Neural cell (in vitro differentiated cells): ENCODE measurements at regions not wholly inside any gene's neighbourhood (a gene's known extent, or its start where the extent isn't known, plus 50 kb on each side); places are given as distances from the start of the nearest gene placed in this dataset.

Experiments
- H2AFZ ChIP-seq: fragments of 200-600, 300-800 bp; sonication (generic), shearing (Covaris generic); 2 replicates; pipeline ENCODE4 v1.6.0; 2014; ENCODE audit warnings: low read depth, mild to moderate bottlenecking, antibody characterized with exemption, low read length, moderate library complexity
- H3F3A ChIP-seq: fragments of 200-600 bp; shearing (Covaris generic); 2 replicates; pipeline ENCODE4 v1.6.1; 2016; ENCODE audit warnings: mild to moderate bottlenecking, moderate library complexity, mixed read lengths, antibody characterized with exemption, low read length; ENCODE audit not compliant: insufficient read depth, poor library complexity, severe bottlenecking
- H3K27ac ChIP-seq: fragments of 200-600, 300-800 bp; sonication (generic), shearing (Covaris generic); 2 replicates; pipeline ENCODE4 v1.5.1; 2014; ENCODE audit warnings: mild to moderate bottlenecking, low read length, moderate library complexity
- H3K27me3 ChIP-seq: fragments of 300-800, 200-600 bp; sonication (generic), shearing (Covaris generic); 2 replicates; pipeline ENCODE4 v1.6.0; 2014; ENCODE audit warnings: mild to moderate bottlenecking, low read depth, low read length, moderate library complexity; ENCODE audit not compliant: insufficient read depth
- H3K36me3 ChIP-seq: fragments of 300-800, 200-600 bp; sonication (generic), shearing (Covaris generic); 2 replicates; pipeline ENCODE4 v1.5.1; 2014; ENCODE audit warnings: mild to moderate bottlenecking, antibody characterized with exemption, low read length, moderate library complexity; ENCODE audit not compliant: insufficient read depth
- H3K4me2 ChIP-seq: fragments of 300-800, 200-600 bp; sonication (generic), shearing (Covaris generic); 2 replicates; pipeline ENCODE4 v1.6.0; 2014; ENCODE audit warnings: mild to moderate bottlenecking, low read length
- H3K4me3 ChIP-seq: fragments of 300-800, 200-600 bp; sonication (generic), shearing (Covaris generic); 2 replicates; pipeline ENCODE4 v1.5.1; 2014; ENCODE audit warnings: mild to moderate bottlenecking, low read length, moderate library complexity
- H3K79me2 ChIP-seq: fragments of 200-600 bp; shearing (Covaris generic); replicated peaks from 2 replicates; pipeline ENCODE4 v1.6.0; 2014; ENCODE audit warnings: mild to moderate bottlenecking, low read length, moderate library complexity; ENCODE audit not compliant: insufficient read depth
- H3K9ac ChIP-seq: fragments of 300-800, 200-600 bp; sonication (generic), shearing (Covaris generic); 2 replicates; pipeline ENCODE4 v1.6.1; 2016; ENCODE audit warnings: mild to moderate bottlenecking, low read length, mixed read lengths
- H3K9me2 ChIP-seq: fragments of 200-600 bp; shearing (Covaris generic); 2 replicates; pipeline ENCODE4 v1.6.1; 2016; ENCODE audit warnings: mild to moderate bottlenecking, low read length, mixed read lengths; ENCODE audit not compliant: insufficient read depth
- H3K9me3 ChIP-seq: fragments of 200-600, 300-800 bp; sonication (generic), shearing (Covaris generic); 2 replicates; pipeline ENCODE4 v1.6.1; 2016; ENCODE audit warnings: mild to moderate bottlenecking, mixed run types, low read length, moderate library complexity, mixed read lengths
- H4K20me1 ChIP-seq: fragments of 200-600 bp; shearing (Covaris generic); 2 replicates; pipeline ENCODE4 v1.6.1; 2016; ENCODE audit warnings: mild to moderate bottlenecking, mixed run types; ENCODE audit not compliant: insufficient read depth
- EP300 ChIP-seq: fragments of 450-650 bp; conservative IDR thresholded peaks from 2 replicates; pipeline ENCODE4 v1.6.1; 2014; ENCODE audit warnings: antibody characterized with exemption, mild to moderate bottlenecking, moderate library complexity; ENCODE audit not compliant: poor library complexity, severe bottlenecking
- EZH2 ChIP-seq: fragments of 200-600, 300-800 bp; shearing (Covaris generic), sonication (generic); IDR thresholded peaks from 2 replicates; pipeline ENCODE4 v1.6.1; 2014; ENCODE audit warnings: antibody characterized with exemption, low read length, borderline replicate concordance, mild to moderate bottlenecking; ENCODE audit not compliant: insufficient read depth, poor library complexity, severe bottlenecking
- MXI1 ChIP-seq: fragments of 450-650 bp; conservative IDR thresholded peaks from 2 replicates; pipeline ENCODE4 v1.6.1; 2014; ENCODE audit warnings: antibody characterized with exemption, mild to moderate bottlenecking; ENCODE audit not compliant: poor library complexity, severe bottlenecking
- POLR2AphosphoS5 ChIP-seq: IDR thresholded peaks from 2 replicates; pipeline ENCODE4 v1.6.1; 2012
- RAD21 ChIP-seq: fragments of 450-650 bp; conservative IDR thresholded peaks from 2 replicates; pipeline ENCODE4 v1.6.1; 2014; ENCODE audit warnings: antibody characterized with exemption, mild to moderate bottlenecking, moderate library complexity
- SMC3 ChIP-seq: fragments of 450-650 bp; conservative IDR thresholded peaks from 2 replicates; pipeline ENCODE4 v1.6.1; 2014; ENCODE audit warnings: antibody characterized with exemption, mild to moderate bottlenecking, moderate library complexity; ENCODE audit not compliant: poor library complexity
- TAF1 ChIP-seq: IDR thresholded peaks from 2 replicates; pipeline ENCODE4 v1.6.1; 2012; ENCODE audit warnings: low read depth
- TF ChIP-seq, protein P1 (sequence below): fragments of 450-650 bp; IDR thresholded peaks from 2 replicates; pipeline ENCODE4 v1.5.1; 2014; ENCODE audit warnings: antibody characterized with exemption, mild to moderate bottlenecking, moderate library complexity; ENCODE audit not compliant: poor library complexity, severe bottlenecking
- TF ChIP-seq, protein P2 (sequence below): IDR thresholded peaks from 2 replicates; pipeline ENCODE4 v1.6.1; 2012; ENCODE audit warnings: borderline replicate concordance

DNA sequence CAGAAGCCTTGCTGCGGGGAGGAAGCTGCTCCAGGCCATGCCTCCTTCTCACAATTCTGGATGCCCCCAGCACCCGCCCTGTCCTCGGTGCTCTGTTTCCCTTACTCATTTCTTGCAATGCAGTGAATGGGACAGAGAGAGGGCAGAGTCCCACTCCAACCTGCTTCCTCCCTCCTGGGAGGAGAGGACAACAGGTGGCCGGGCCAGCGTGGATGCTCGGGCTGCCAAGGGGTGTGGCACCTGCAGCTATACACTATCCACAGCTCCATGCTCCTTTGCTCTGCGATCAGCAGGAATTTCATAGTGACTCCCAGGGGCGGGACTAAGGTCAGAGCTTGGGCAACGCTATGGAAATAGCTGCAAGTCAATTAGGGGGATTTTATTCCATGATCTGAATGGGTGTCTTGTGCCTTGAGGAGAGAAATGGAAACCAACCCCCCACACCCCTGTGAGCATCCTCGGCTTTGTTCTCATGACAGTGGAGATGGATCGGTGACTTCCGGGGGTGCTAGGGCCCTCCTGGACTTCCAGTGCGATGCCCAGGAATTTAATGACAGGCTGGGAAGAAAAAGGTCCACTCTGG, 192.5 kb downstream of the MYLK4 start:
- TF ChIP-seq RAD21, result no peak
- TF ChIP-seq, protein P1, sequence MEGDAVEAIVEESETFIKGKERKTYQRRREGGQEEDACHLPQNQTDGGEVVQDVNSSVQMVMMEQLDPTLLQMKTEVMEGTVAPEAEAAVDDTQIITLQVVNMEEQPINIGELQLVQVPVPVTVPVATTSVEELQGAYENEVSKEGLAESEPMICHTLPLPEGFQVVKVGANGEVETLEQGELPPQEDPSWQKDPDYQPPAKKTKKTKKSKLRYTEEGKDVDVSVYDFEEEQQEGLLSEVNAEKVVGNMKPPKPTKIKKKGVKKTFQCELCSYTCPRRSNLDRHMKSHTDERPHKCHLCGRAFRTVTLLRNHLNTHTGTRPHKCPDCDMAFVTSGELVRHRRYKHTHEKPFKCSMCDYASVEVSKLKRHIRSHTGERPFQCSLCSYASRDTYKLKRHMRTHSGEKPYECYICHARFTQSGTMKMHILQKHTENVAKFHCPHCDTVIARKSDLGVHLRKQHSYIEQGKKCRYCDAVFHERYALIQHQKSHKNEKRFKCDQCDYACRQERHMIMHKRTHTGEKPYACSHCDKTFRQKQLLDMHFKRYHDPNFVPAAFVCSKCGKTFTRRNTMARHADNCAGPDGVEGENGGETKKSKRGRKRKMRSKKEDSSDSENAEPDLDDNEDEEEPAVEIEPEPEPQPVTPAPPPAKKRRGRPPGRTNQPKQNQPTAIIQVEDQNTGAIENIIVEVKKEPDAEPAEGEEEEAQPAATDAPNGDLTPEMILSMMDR, result no peak
- no peak for TF ChIP-seq MXI1
- TF ChIP-seq TAF1, result no peak
- no peak for TF ChIP-seq EZH2
- TF ChIP-seq SMC3, result no peak
- TF ChIP-seq, protein P2, sequence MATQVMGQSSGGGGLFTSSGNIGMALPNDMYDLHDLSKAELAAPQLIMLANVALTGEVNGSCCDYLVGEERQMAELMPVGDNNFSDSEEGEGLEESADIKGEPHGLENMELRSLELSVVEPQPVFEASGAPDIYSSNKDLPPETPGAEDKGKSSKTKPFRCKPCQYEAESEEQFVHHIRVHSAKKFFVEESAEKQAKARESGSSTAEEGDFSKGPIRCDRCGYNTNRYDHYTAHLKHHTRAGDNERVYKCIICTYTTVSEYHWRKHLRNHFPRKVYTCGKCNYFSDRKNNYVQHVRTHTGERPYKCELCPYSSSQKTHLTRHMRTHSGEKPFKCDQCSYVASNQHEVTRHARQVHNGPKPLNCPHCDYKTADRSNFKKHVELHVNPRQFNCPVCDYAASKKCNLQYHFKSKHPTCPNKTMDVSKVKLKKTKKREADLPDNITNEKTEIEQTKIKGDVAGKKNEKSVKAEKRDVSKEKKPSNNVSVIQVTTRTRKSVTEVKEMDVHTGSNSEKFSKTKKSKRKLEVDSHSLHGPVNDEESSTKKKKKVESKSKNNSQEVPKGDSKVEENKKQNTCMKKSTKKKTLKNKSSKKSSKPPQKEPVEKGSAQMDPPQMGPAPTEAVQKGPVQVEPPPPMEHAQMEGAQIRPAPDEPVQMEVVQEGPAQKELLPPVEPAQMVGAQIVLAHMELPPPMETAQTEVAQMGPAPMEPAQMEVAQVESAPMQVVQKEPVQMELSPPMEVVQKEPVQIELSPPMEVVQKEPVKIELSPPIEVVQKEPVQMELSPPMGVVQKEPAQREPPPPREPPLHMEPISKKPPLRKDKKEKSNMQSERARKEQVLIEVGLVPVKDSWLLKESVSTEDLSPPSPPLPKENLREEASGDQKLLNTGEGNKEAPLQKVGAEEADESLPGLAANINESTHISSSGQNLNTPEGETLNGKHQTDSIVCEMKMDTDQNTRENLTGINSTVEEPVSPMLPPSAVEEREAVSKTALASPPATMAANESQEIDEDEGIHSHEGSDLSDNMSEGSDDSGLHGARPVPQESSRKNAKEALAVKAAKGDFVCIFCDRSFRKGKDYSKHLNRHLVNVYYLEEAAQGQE, result no peak
- TF ChIP-seq POLR2AphosphoS5, result no peak
- no peak for TF ChIP-seq EP300
- H3K9me3 ChIP-seq, result no peaks in the 10 kb centered on the region

DNA sequence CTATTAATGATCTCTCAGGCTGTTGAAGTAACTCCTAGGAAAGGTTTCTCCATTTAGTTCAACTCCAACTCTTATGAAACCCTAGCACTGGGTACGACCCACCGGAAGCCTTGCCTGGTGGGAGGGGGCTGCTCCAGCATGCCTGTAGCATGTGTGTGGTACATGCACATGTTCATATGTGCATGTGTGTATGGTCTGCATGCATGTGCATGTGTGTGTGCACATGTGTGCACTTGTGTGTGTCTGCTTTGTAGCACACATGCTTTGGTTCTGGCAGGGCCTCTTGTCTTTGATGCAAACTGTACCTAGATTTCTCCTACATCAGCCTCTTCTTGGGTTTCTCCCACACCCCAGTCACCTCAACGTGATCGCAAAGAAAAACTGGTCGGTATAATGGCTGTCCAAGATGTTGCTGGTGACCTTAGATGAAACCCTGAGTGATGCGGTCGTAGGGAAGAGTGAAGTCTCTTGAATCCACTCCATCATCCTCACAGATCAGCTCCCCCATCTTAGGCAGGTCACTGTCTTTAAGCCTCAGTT, 193.5 kb downstream of the MYLK4 start:
- Histone ChIP-seq H3K27ac (no peak overlapping the region), H3K9me3 (no peaks in the 10 kb centered on the region), H3K4me2 (no peak overlapping the region), H3F3A (no peaks in the 10 kb centered on the region), H3K36me3 (no peaks in the 10 kb centered on the region), H3K9me2 (no peaks in the 10 kb centered on the region), H4K20me1 (no peaks in the 10 kb centered on the region), H3K79me2 (no peaks in the 10 kb centered on the region), H3K27me3 (no peaks in the 10 kb centered on the region), H2AFZ (no peak overlapping the region), H3K4me3 (no peak overlapping the region), H3K9ac (no peak overlapping the region)
- TF ChIP-seq POLR2AphosphoS5, result no peak
- TF ChIP-seq SMC3, result no peak
- no peak for TF ChIP-seq RAD21
- TF ChIP-seq, protein P2, result no peak
- TF ChIP-seq, protein P1, result no peak
- no peak for TF ChIP-seq TAF1
- TF ChIP-seq EP300, result no peak
- TF ChIP-seq MXI1, result no peak
- no peak for TF ChIP-seq EZH2

More for the DNA sequence above, 192.5 kb downstream of the MYLK4 start:
- Histone ChIP-seq H3K4me2 (no peak overlapping the region), H3K79me2 (no peaks in the 10 kb centered on the region), H3K36me3 (no peaks in the 10 kb centered on the region), H3K27ac (no peak overlapping the region), H3K9me2 (no peaks in the 10 kb centered on the region), H3K4me3 (no peak overlapping the region), H3K9ac (no peak overlapping the region), H2AFZ (no peak overlapping the region), H3K27me3 (no peaks in the 10 kb centered on the region), H4K20me1 (no peaks in the 10 kb centered on the region), H3F3A (no peaks in the 10 kb centered on the region)
